Naive thymus-derived CD4-positive, alpha-beta T cell (primary cell): ENCODE measurements at regions not wholly inside any gene's neighbourhood (a gene's known extent, or its start where the extent isn't known, plus 50 kb on each side); places are given as distances from the start of the nearest gene placed in this dataset.
"Not testable (repeated sequence)": the region's sequence is repeated elsewhere in the genome, so short reads cannot be mapped to it uniquely, and the experiment has no call there.

Experiments used
- ATAC-seq: fragments of 150-1000 bp; cut with Tn5 transposase; 2 replicates; pipeline ENCODE4 v1.10.0; 2021; ENCODE audit warnings: mild to moderate bottlenecking, moderate library complexity
- CTCF ChIA-PET: fragments of 350-600 bp; sonication (Branson Sonifier 250); formaldehyde crosslinking; loops from one replicate; lab custom pipeline; 2021; ENCODE audit warnings: antibody characterized with exemption; lab: Charles Lee
- POLR2A ChIA-PET: fragments of 350-600 bp; sonication (Branson Sonifier 250); formaldehyde crosslinking; loops from one replicate; lab custom pipeline; 2021; ENCODE audit warnings: antibody characterized with exemption, inconsistent platforms; lab: Charles Lee
- DNase-seq, 9 donors: peaks; one replicate each; pipeline versions ENCODE4 v3.0.0 to v3.0.0-alpha.2; 2020 to 2022; ENCODE audit warnings: mixed read lengths in 1 of 9
- H3K27ac ChIP-seq: one replicate; pipeline ENCODE4 v1.7.0; 2013; ENCODE audit warnings: mild to moderate bottlenecking, low read depth, low read length, moderate library complexity
- H3K27me3 ChIP-seq, 2 donors: one replicate each; pipeline ENCODE4 v1.7.0; 2013; ENCODE audit warnings: low read length in 2 of 2, mild to moderate bottlenecking in 2 of 2, moderate library complexity in 2 of 2; ENCODE audit not compliant: control insufficient read depth in 2 of 2, insufficient read depth in 2 of 2
- H3K36me3 ChIP-seq, 3 experiments: 1 replicate in 2 of 3; 2 replicates in 1 of 3; pipeline ENCODE4 v1.7.0; 2013; ENCODE audit warnings: low read length in 3 of 3, mild to moderate bottlenecking in 3 of 3, moderate library complexity in 1 of 3; ENCODE audit not compliant: insufficient read depth in 3 of 3, control insufficient read depth in 2 of 3
- H3K4me1 ChIP-seq, 2 donors: one replicate each; pipeline ENCODE4 v1.7.0; 2013; ENCODE audit warnings: low read length in 2 of 2, mild to moderate bottlenecking in 2 of 2, moderate library complexity in 1 of 2; ENCODE audit not compliant: control insufficient read depth in 2 of 2, insufficient read depth in 2 of 2
- H3K4me3 ChIP-seq: 2 replicates; pipeline ENCODE4 v1.7.0; 2013; ENCODE audit warnings: mild to moderate bottlenecking, low read length
- H3K9me3 ChIP-seq, 3 experiments: 1 replicate in 2 of 3; 2 replicates in 1 of 3; pipeline ENCODE4 v1.7.0; 2013; ENCODE audit warnings: low read length in 3 of 3; ENCODE audit not compliant: control insufficient read depth in 2 of 3
- H3K27ac Mint-ChIP-seq, 9 donors: one replicate each; pipeline ENCODE4 v1.8.0; 2020 to 2022; ENCODE audit warnings: mixed read lengths in 9 of 9, mild to moderate bottlenecking in 8 of 9, moderate library complexity in 5 of 9, inconsistent platforms in 2 of 9
- H3K27me3 Mint-ChIP-seq, 5 donors: one replicate each; pipeline ENCODE4 v1.8.0; 2021 to 2022; ENCODE audit warnings: mixed read lengths in 5 of 5, mild to moderate bottlenecking in 1 of 5
- H3K36me3 Mint-ChIP-seq, 5 donors: one replicate each; pipeline ENCODE4 v1.8.0; 2020 to 2022; ENCODE audit warnings: mixed read lengths in 5 of 5, mild to moderate bottlenecking in 3 of 5, inconsistent platforms in 1 of 5
- H3K4me1 Mint-ChIP-seq, 7 donors: one replicate each; pipeline ENCODE4 v1.8.0; 2020 to 2022; ENCODE audit warnings: mixed read lengths in 7 of 7, mild to moderate bottlenecking in 3 of 7, inconsistent platforms in 1 of 7
- H3K4me3 Mint-ChIP-seq, 10 donors: one replicate each; pipeline ENCODE4 v1.8.0; 2020 to 2022; ENCODE audit warnings: mild to moderate bottlenecking in 10 of 10, mixed read lengths in 10 of 10, moderate library complexity in 6 of 10, inconsistent platforms in 2 of 10
- H3K9me3 Mint-ChIP-seq, 11 donors: one replicate each; pipeline ENCODE4 v1.8.0; 2020 to 2022; ENCODE audit warnings: mixed read lengths in 11 of 11, mild to moderate bottlenecking in 4 of 11, inconsistent platforms in 1 of 11, moderate library complexity in 1 of 11
- intact Hi-C, 2 donors: fragments of 100-400 bp; cut with micrococcal nuclease; formaldehyde crosslinking; loops; one replicate each; pipeline ENCODE4 v1.15.1; 2023

- H3K4me1 ChIP-seq: no peaks in the 10 kb centered on the region
- no peaks in the 10 kb centered on the region for H3K9me3 ChIP-seq
- ATAC-seq (no peak), DNase-seq (no peak)
- Mint-ChIP-seq H3K4me3 (no peak overlapping the region), H3K27ac (no peak overlapping the region), H3K4me1 (no peaks in the 10 kb centered on the region), H3K27me3 (peaks cover 4 to 16% (median 9%) of the 10 kb centered on the region in 5 donors), H3K9me3 (peaks cover 0 to 5% (median 0%) of the 10 kb centered on the region in 11 donors), H3K36me3 (no peaks in the 10 kb centered on the region)
- POLR2A ChIA-PET: no interaction called here
- no peak overlapping the region for H3K4me3 ChIP-seq
- H3K27me3 ChIP-seq: no peaks in the 10 kb centered on the region
- H3K36me3 ChIP-seq: no peaks in the 10 kb centered on the region
- no peak overlapping the region for H3K27ac ChIP-seq
- CTCF ChIA-PET: no interaction called here
- intact Hi-C loops: no loop called here
Observed at GRCh38 chr1:90296327-90296726, 301.4 kb downstream of the ZNF326 start.

- Mint-ChIP-seq H3K27ac (no peak overlapping the region), H3K27me3 (peaks cover 4 to 16% (median 9%) of the 10 kb centered on the region in 5 donors), H3K9me3 (peaks cover 0 to 6% (median 0%) of the 10 kb centered on the region in 11 donors), H3K4me3 (no peak overlapping the region), H3K4me1 (no peaks in the 10 kb centered on the region), H3K36me3 (no peaks in the 10 kb centered on the region)
- CTCF ChIA-PET: no interaction called here
- no peaks in the 10 kb centered on the region for H3K4me1 ChIP-seq
- POLR2A ChIA-PET: no interaction called here
- H3K36me3 ChIP-seq: no peaks in the 10 kb centered on the region
- no peak overlapping the region for H3K4me3 ChIP-seq
- no peaks in the 10 kb centered on the region for H3K9me3 ChIP-seq
- intact Hi-C loops: no loop called here
- H3K27ac ChIP-seq: no peak overlapping the region
- ATAC-seq: no peak
- DNase-seq: no peak
- H3K27me3 ChIP-seq: no peaks in the 10 kb centered on the region
Observed at GRCh38 chr1:90295534-90295933, 300.6 kb downstream of the ZNF326 start.

- H3K4me1 Mint-ChIP-seq: no peaks in the 10 kb centered on the region
- CTCF ChIA-PET: no interaction called here
- Histone ChIP-seq H3K27ac (no peak overlapping the region), H3K36me3 (no peaks in the 10 kb centered on the region), H3K27me3 (no peaks in the 10 kb centered on the region), H3K4me1 (no peaks in the 10 kb centered on the region), H3K9me3 (no peaks in the 10 kb centered on the region), H3K4me3 (no peak overlapping the region)
- H3K4me3 Mint-ChIP-seq: no peak overlapping the region
- intact Hi-C loops: no loop called here
- ATAC-seq (no peak), DNase-seq (no peak)
- no peaks in the 10 kb centered on the region for H3K36me3 Mint-ChIP-seq
- peaks cover 0 to 6% (median 0%) of the 10 kb centered on the region in 11 donors for H3K9me3 Mint-ChIP-seq
- POLR2A ChIA-PET: no interaction called here
- H3K27ac Mint-ChIP-seq: no peak overlapping the region
- peaks cover 0 to 6% (median 4%) of the 10 kb centered on the region in 5 donors for H3K27me3 Mint-ChIP-seq
Observed at GRCh38 chr1:90291431-90292216, 296.7 kb downstream of the ZNF326 start.

GRCh38 chr1:90282811-90283210 is 287.9 kb downstream of the ZNF326 start:
- H3K27me3 Mint-ChIP-seq: peaks cover 0 to 14% (median 6%) of the 10 kb centered on the region in 5 donors
- ATAC-seq: no peak
- Histone ChIP-seq H3K4me3 (no peak overlapping the region), H3K27me3 (no peaks in the 10 kb centered on the region), H3K9me3 (no peaks in the 10 kb centered on the region), H3K27ac (no peak overlapping the region), H3K4me1 (no peaks in the 10 kb centered on the region), H3K36me3 (no peaks in the 10 kb centered on the region)
- intact Hi-C loops: no loop called here
- ChIA-PET POLR2A (no interaction called here), CTCF (no interaction called here)
- H3K36me3 Mint-ChIP-seq: no peaks in the 10 kb centered on the region
- H3K4me3 Mint-ChIP-seq: no peak overlapping the region
- DNase-seq: no peak
- peaks cover 0 to 3% (median 0%) of the 10 kb centered on the region in 11 donors for H3K9me3 Mint-ChIP-seq
- no peak overlapping the region for H3K27ac Mint-ChIP-seq
- no peaks in the 10 kb centered on the region for H3K4me1 Mint-ChIP-seq

GRCh38 chr1:90281886-90282285 is 287.0 kb downstream of the ZNF326 start:
- H3K36me3 ChIP-seq, H3K9me3 Mint-ChIP-seq, H3K27ac ChIP-seq, intact Hi-C loops, POLR2A ChIA-PET, H3K4me1 ChIP-seq, H3K4me3 Mint-ChIP-seq, H3K27ac Mint-ChIP-seq, H3K36me3 Mint-ChIP-seq, ATAC-seq, CTCF ChIA-PET, H3K27me3 ChIP-seq, H3K9me3 ChIP-seq, DNase-seq, H3K4me3 ChIP-seq, H3K4me1 Mint-ChIP-seq: not testable (repeated sequence)
- H3K27me3 Mint-ChIP-seq: peaks cover 0 to 14% (median 4%) of the 10 kb centered on the region in 5 donors

GRCh38 chr1:90277270-90277669 is 282.4 kb downstream of the ZNF326 start:
- no peak for DNase-seq
- no peak for ATAC-seq
- no peaks in the 10 kb centered on the region for H3K9me3 ChIP-seq
- Mint-ChIP-seq H3K27me3 (peaks cover 0 to 8% (median 3%) of the 10 kb centered on the region in 5 donors), H3K27ac (no peak overlapping the region), H3K4me3 (no peak overlapping the region), H3K4me1 (peaks cover 0 to 1% (median 0%) of the 10 kb centered on the region in 7 donors), H3K9me3 (peaks cover 0 to 3% (median 0%) of the 10 kb centered on the region in 11 donors), H3K36me3 (no peaks in the 10 kb centered on the region)
- ChIA-PET CTCF (no interaction called here), POLR2A (no interaction called here)
- H3K4me1 ChIP-seq: no peaks in the 10 kb centered on the region
- H3K27me3 ChIP-seq: no peaks in the 10 kb centered on the region
- H3K36me3 ChIP-seq: no peaks in the 10 kb centered on the region
- no peak overlapping the region for H3K4me3 ChIP-seq
- H3K27ac ChIP-seq: no peak overlapping the region
- intact Hi-C loops: no loop called here

GRCh38 chr1:90274376-90274775 is 279.5 kb downstream of the ZNF326 start:
- H3K36me3 Mint-ChIP-seq: no peaks in the 10 kb centered on the region
- peaks cover 0 to 1% (median 0%) of the 10 kb centered on the region in 7 donors for H3K4me1 Mint-ChIP-seq
- no peaks in the 10 kb centered on the region for H3K27me3 ChIP-seq
- intact Hi-C loops: no loop called here
- ChIA-PET POLR2A (no interaction called here), CTCF (no interaction called here)
- no peak overlapping the region for H3K27ac Mint-ChIP-seq
- H3K27me3 Mint-ChIP-seq: peaks cover 0 to 4% (median 0%) of the 10 kb centered on the region in 5 donors
- H3K4me1 ChIP-seq: no peaks in the 10 kb centered on the region
- no peak for ATAC-seq
- H3K4me3 ChIP-seq: no peak overlapping the region
- H3K9me3 Mint-ChIP-seq: peaks cover 0 to 5% (median 0%) of the 10 kb centered on the region in 11 donors
- no peaks in the 10 kb centered on the region for H3K9me3 ChIP-seq
- no peak overlapping the region for H3K4me3 Mint-ChIP-seq
- H3K36me3 ChIP-seq: no peaks in the 10 kb centered on the region
- H3K27ac ChIP-seq: no peak overlapping the region
- no peak for DNase-seq
